Esophagus muscularis mucosa (tissue), 4 donors: ENCODE measurements at regions not wholly inside any gene's neighbourhood (a gene's known extent, or its start where the extent isn't known, plus 50 kb on each side); places are given as distances from the start of the nearest gene placed in this dataset.
"Not testable (repeated sequence)": the region's sequence is repeated elsewhere in the genome, so short reads cannot be mapped to it uniquely, and the experiment has no call there.

Source experiments
- DNase-seq: peaks from one replicate; pipeline ENCODE4 v3.0.0-alpha.2; 2017; ENCODE audit errors: extremely low spot score
- H3K27ac ChIP-seq, 4 donors: fragments of 200-600 bp; sonication (generic); replicated peaks in 1 of 4; 1 replicate in 3 of 4; 2 replicates in 1 of 4; pipeline ENCODE4 v1.5.1; 2016 to 2019; ENCODE audit warnings: mild to moderate bottlenecking in 1 of 4
- H3K27me3 ChIP-seq, 4 donors: fragments of 200-600 bp; sonication (generic); one replicate each; pipeline versions ENCODE4 v1.5.1 to v1.6.0; 2016 to 2019
- H3K36me3 ChIP-seq, 4 donors: fragments of 200-600 bp; sonication (generic); one replicate each; pipeline ENCODE4 v1.5.1; 2016 to 2019
- H3K4me1 ChIP-seq, 4 donors: fragments of 200-600 bp; sonication (generic); one replicate each; pipeline ENCODE4 v1.5.1; 2016 to 2019
- H3K4me3 ChIP-seq, 4 donors: fragments of 200-600 bp; sonication (generic); 1 replicate in 2 of 4; 2 replicates in 2 of 4; pipeline ENCODE4 v1.5.1; 2016 to 2019; ENCODE audit warnings: mild to moderate bottlenecking in 4 of 4, moderate library complexity in 1 of 4
- H3K9me3 ChIP-seq, 4 donors: fragments of 200-600 bp; sonication (generic); 1 replicate in 3 of 4; 2 replicates in 1 of 4; pipeline ENCODE4 v1.5.1; 2016 to 2019
- EP300 ChIP-seq: sonication (generic); formaldehyde crosslinking; IDR thresholded peaks from one replicate; pipeline ENCODE4 v1.6.1; 2017; ENCODE audit warnings: antibody characterized with exemption
- POLR2A ChIP-seq: fragments of 450-650 bp; IDR thresholded peaks from one replicate; pipeline ENCODE4 v1.6.1; 2017; ENCODE audit warnings: antibody characterized with exemption, moderate library complexity, mild to moderate bottlenecking, low read depth
- POLR2AphosphoS5 ChIP-seq, 2 donors: sonication (generic); formaldehyde crosslinking; IDR thresholded peaks; one replicate each; pipeline ENCODE4 v1.6.1; 2017; ENCODE audit warnings: antibody characterized with exemption in 2 of 2
- WGBS: methylation state at CpG from one replicate; pipeline ENCODE4 v1.1.5; 2018; 5-methylcytosine and 5-hydroxymethylcytosine counted together
- intact Hi-C: fragments of 100-400 bp; cut with DNase I; formaldehyde crosslinking; loops from one replicate; pipeline ENCODE4 v1.15.1; 2023
- TF ChIP-seq, protein P1 (sequence below), 3 experiments: fragments of 200-600 bp in 2 of 3; fragments of 450-650 bp in 1 of 3; sonication (generic) in 2 of 3; IDR thresholded peaks; one replicate each; pipeline ENCODE4 v1.5.1; 2017 to 2019; ENCODE audit warnings: antibody characterized with exemption in 3 of 3, mild to moderate bottlenecking in 2 of 3, moderate library complexity in 1 of 3

DNA sequence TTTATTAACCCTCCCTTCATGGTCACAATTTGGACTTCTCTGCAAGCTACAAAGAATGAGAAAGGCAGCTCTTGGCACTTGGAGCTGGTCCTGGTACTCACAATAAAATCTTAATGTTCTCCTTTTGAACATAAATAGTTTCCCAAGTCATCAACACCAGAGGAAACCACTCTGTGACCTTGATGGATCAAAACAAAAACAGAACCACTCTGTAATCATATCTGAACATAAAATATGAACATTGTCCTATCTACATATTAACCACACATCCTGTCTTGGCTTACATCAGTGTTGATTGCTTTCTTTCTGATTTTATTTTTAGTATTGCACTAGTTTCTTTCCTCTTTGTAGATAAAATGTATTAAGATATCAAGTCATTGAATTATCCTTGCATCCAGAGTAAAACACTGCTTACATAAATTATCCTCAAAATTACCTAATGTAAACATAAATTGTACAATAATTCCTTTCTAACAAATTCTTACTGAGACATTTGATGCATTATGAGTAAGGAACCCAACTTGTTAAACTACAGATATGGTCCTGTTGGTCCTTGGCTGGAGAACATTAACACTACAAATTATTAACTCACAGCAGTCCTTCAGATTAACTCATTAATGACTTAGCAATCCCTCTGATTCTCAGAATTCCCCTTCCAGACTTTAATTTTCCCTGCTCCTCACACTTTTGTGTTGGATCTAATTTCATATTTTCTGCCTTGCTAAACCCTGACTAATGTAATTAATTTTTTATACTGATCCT lies 860.5 kb downstream of the DIPK2A start:
- TF ChIP-seq EP300 = no peak
- no peak for TF ChIP-seq POLR2AphosphoS5 (IDR thresholded peaks at IDR 0.05)
- TF ChIP-seq, protein P1, sequence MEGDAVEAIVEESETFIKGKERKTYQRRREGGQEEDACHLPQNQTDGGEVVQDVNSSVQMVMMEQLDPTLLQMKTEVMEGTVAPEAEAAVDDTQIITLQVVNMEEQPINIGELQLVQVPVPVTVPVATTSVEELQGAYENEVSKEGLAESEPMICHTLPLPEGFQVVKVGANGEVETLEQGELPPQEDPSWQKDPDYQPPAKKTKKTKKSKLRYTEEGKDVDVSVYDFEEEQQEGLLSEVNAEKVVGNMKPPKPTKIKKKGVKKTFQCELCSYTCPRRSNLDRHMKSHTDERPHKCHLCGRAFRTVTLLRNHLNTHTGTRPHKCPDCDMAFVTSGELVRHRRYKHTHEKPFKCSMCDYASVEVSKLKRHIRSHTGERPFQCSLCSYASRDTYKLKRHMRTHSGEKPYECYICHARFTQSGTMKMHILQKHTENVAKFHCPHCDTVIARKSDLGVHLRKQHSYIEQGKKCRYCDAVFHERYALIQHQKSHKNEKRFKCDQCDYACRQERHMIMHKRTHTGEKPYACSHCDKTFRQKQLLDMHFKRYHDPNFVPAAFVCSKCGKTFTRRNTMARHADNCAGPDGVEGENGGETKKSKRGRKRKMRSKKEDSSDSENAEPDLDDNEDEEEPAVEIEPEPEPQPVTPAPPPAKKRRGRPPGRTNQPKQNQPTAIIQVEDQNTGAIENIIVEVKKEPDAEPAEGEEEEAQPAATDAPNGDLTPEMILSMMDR (IDR thresholded peaks at IDR 0.05) = no peak
- TF ChIP-seq POLR2A = no peak
- H3K4me3 ChIP-seq = no peak overlapping the region
- H3K27me3 ChIP-seq = no peaks in the 10 kb centered on the region
- no peak overlapping the region for H3K27ac ChIP-seq
- no peaks in the 10 kb centered on the region for H3K9me3 ChIP-seq
- no peaks in the 10 kb centered on the region for H3K36me3 ChIP-seq
- intact Hi-C loops = no loop called here
- DNase-seq = no peak
- no peaks in the 10 kb centered on the region for H3K4me1 ChIP-seq

DNA sequence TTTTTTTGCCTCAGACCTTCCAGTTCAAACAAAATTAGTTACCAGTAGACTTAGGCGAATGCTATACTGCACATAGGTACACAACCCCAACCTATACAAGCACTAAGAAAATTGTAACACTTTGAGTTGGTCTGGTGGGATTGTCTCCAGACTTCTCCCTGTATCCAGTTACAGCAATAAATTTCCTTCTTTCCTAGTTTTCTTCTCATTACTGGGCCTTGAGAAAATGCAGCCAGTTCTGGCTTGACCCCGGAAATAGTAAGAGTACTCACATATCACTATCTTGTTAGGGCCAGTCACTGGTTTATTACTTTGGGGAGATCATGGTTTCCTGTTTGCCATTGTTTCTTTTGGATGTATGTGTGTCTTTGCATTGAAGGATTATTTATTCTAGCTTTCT lies 868.4 kb downstream of the DIPK2A start:
- H3K4me3 ChIP-seq = no peak overlapping the region
- intact Hi-C loops = no loop called here
- no peak for DNase-seq
- no peaks in the 10 kb centered on the region for H3K27me3 ChIP-seq
- no peak overlapping the region for H3K27ac ChIP-seq
- H3K9me3 ChIP-seq = peaks cover 0 to 10% (median 3%) of the 10 kb centered on the region in 4 donors
- H3K36me3 ChIP-seq = no peaks in the 10 kb centered on the region
- no peak for TF ChIP-seq POLR2A
- no peak for TF ChIP-seq EP300
- no peak for TF ChIP-seq POLR2AphosphoS5 (IDR thresholded peaks at IDR 0.05)
- TF ChIP-seq, protein P1 (IDR thresholded peaks at IDR 0.05) = no peak
- 91% methylated on average over 2 of the region's 2 CpGs for WGBS
- H3K4me1 ChIP-seq = no peaks in the 10 kb centered on the region

DNA sequence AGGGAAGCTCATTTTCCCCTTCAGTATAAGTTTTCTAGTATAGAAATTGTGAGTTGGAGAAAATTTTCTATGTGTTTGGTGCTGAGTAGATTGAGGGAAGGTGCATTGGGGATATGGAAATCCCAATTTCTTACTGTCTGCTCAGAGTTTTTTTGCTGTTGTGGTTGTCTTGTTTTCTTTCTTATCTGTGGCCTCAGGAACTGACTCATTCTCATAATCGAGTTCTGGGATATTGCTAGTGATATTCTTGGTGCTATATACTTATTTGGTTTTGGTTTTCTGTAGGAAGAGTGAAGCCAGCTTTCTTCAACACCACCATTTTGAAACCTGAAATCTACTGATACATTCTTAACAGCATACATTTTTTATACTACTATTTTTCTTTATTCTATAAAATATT lies 869.2 kb downstream of the DIPK2A start:
- intact Hi-C loops = no loop called here
- TF ChIP-seq POLR2AphosphoS5 (IDR thresholded peaks at IDR 0.05) (no peak), POLR2A (no peak), EP300 (no peak)
- TF ChIP-seq, protein P1 (IDR thresholded peaks at IDR 0.05) = no peak

DNA sequence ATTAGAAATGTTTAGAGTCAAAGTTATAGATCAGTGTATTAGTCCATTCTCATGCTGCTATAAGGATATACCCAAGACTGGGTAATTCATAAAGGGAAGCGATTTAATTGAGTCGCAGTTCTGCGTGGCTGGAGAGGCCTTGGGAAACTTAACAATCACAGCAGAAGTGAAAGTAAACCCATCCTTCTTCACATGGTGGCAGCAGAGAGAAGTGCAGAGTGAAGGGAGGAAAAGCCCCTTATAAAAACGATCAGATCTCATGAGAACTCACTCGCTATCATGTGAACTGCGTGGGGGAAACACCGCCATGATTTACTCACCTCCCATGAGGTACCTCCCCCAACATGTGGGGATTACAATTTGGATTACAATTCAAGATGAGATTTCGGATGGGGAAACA lies 871.5 kb downstream of the DIPK2A start:
- no peak overlapping the region for H3K4me3 ChIP-seq
- 88% methylated on average over 8 of the region's 8 CpGs for WGBS
- no peaks in the 10 kb centered on the region for H3K4me1 ChIP-seq
- no peaks in the 10 kb centered on the region for H3K36me3 ChIP-seq
- no peak overlapping the region for H3K27ac ChIP-seq
- intact Hi-C loops = no loop called here
- DNase-seq = no peak
- no peaks in the 10 kb centered on the region for H3K27me3 ChIP-seq
- TF ChIP-seq POLR2A (no peak), POLR2AphosphoS5 (IDR thresholded peaks at IDR 0.05) (no peak), EP300 (no peak)
- TF ChIP-seq, protein P1 (IDR thresholded peaks at IDR 0.05) = no peak
- peaks cover 0 to 8% (median 3%) of the 10 kb centered on the region in 4 donors for H3K9me3 ChIP-seq

More for the DNA sequence above, 869.2 kb downstream of the DIPK2A start:
- DNase-seq = no peak
- H3K27me3 ChIP-seq = no peaks in the 10 kb centered on the region
- H3K4me1 ChIP-seq = no peaks in the 10 kb centered on the region
- WGBS = 67% methylated on average over 1 of the region's 1 CpG
- no peak overlapping the region for H3K27ac ChIP-seq
- no peaks in the 10 kb centered on the region for H3K36me3 ChIP-seq
- H3K4me3 ChIP-seq = no peak overlapping the region
- peaks cover 0 to 10% (median 3%) of the 10 kb centered on the region in 4 donors for H3K9me3 ChIP-seq

DNA sequence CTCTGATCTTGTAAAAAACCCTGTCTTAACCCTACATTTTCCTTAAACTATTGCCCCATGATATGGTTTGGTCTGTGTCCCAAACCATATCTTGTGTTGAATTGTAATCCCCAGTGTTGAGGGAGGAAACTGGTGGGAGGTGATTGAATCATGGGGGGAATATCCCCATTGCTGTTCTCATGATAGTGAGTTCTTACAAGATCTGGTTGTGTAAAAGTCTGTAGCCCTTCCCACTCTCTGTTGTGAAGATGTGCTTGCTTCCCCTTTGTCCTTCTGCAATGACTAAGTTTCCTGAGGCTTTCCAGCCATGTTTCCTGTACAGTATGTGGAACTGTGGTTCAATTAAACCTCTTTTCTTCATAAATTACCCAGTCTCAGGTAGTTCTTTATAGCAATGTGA lies 881.4 kb downstream of the DIPK2A start:
- Histone ChIP-seq H3K27ac (no peak overlapping the region), H3K4me1 (no peaks in the 10 kb centered on the region), H3K4me3 (no peak overlapping the region), H3K27me3 (no peaks in the 10 kb centered on the region), H3K36me3 (no peaks in the 10 kb centered on the region), H3K9me3 (no peaks in the 10 kb centered on the region)
- intact Hi-C loops = no loop called here
- DNase-seq = no peak
- TF ChIP-seq POLR2A (no peak), EP300 (no peak), POLR2AphosphoS5 (IDR thresholded peaks at IDR 0.05) (no peak)
- TF ChIP-seq, protein P1 (IDR thresholded peaks at IDR 0.05) = no peak

DNA sequence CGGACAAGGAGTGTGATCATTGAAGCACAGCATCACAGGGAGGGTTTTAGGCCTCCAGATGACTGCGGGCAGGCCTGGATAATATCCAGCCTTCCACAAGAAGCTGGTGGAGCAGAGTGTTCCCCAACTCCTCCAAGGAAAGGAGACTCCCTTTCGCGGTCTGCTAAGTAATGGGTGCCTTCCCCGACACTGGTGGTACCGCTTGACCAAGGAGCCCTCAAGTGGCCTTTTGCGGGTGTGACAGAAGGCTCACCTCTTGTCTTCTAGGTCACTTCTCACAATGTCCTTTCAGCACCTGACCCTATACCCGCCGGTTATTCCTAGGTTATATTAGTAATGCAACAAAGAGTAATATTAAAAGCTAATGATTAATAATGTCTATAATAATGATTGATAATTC lies 882.4 kb downstream of the DIPK2A start:
- H3K27ac ChIP-seq, H3K4me1 ChIP-seq, H3K36me3 ChIP-seq, H3K4me3 ChIP-seq, H3K27me3 ChIP-seq, H3K9me3 ChIP-seq, DNase-seq, intact Hi-C loops: not testable (repeated sequence)
- 90% methylated on average over 9 of the region's 9 CpGs for WGBS
